ENCODE measurements at regions not wholly inside any gene's neighbourhood (a gene's known extent, or its start where the extent isn't known, plus 50 kb on each side); places are given as distances from the start of the nearest gene placed in this dataset.
"Not testable (repeated sequence)": the region's sequence is repeated elsewhere in the genome, so short reads cannot be mapped to it uniquely, and the experiment has no call there.

- FAIRE-seq = no peak
Observed at GRCh38 chr7:118420888-118421287, 196.4 kb downstream of the ANKRD7 start.

- no peak for FAIRE-seq
Observed at GRCh38 chr7:118429141-118429540, 204.6 kb downstream of the ANKRD7 start.

- FAIRE-seq = no peak
Observed at GRCh38 chr7:118436663-118437062, 212.2 kb downstream of the ANKRD7 start.

GRCh38 chr7:118449030-118449429 is 224.5 kb downstream of the ANKRD7 start:
- FAIRE-seq = not testable (repeated sequence)

GRCh38 chr7:118449797-118450567 is 225.5 kb downstream of the ANKRD7 start:
- FAIRE-seq = no peak

GRCh38 chr7:118452128-118452527 is 227.6 kb downstream of the ANKRD7 start:
- FAIRE-seq = no peak

GRCh38 chr7:118467381-118467780 is 242.9 kb downstream of the ANKRD7 start:
- FAIRE-seq = no peak

GRCh38 chr7:118472581-118472980 is 248.1 kb downstream of the ANKRD7 start:
- FAIRE-seq = no peak

GRCh38 chr7:118473271-118473670 is 248.8 kb downstream of the ANKRD7 start:
- FAIRE-seq = no peak

GRCh38 chr7:118476036-118476435 is 251.5 kb downstream of the ANKRD7 start:
- FAIRE-seq = no peak

- no peak for FAIRE-seq
Observed at GRCh38 chr7:118477036-118477435, 252.5 kb downstream of the ANKRD7 start.

- no peak for FAIRE-seq
Observed at GRCh38 chr7:118478236-118478635, 253.7 kb downstream of the ANKRD7 start.

GRCh38 chr7:118478931-118479330 is 254.4 kb downstream of the ANKRD7 start:
- FAIRE-seq = no peak

GRCh38 chr7:118492466-118492865 is 268.0 kb downstream of the ANKRD7 start:
- no peak for FAIRE-seq

GRCh38 chr7:118496138-118496644 is 271.7 kb downstream of the ANKRD7 start:
- FAIRE-seq = no peak

GRCh38 chr7:118502235-118502634 is 277.7 kb downstream of the ANKRD7 start:
- FAIRE-seq = no peak

- FAIRE-seq = no peak
Observed at GRCh38 chr7:118511146-118511545, 286.6 kb downstream of the ANKRD7 start.

- no peak for FAIRE-seq
Observed at GRCh38 chr7:118517275-118517674, 292.8 kb downstream of the ANKRD7 start.

- FAIRE-seq = no peak
Observed at GRCh38 chr7:118525020-118525419, 300.5 kb downstream of the ANKRD7 start.

GRCh38 chr7:118531566-118531965 is 307.1 kb downstream of the ANKRD7 start:
- FAIRE-seq = no peak

- peak; percentile 44 for FAIRE-seq
Observed at GRCh38 chr7:118559207-118559606, 334.7 kb downstream of the ANKRD7 start.

GRCh38 chr7:118563311-118563710 is 338.8 kb downstream of the ANKRD7 start:
- no peak for FAIRE-seq

GRCh38 chr7:118572604-118573003 is 348.1 kb downstream of the ANKRD7 start:
- FAIRE-seq = no peak

GRCh38 chr7:118573085-118573484 is 348.6 kb downstream of the ANKRD7 start:
- no peak for FAIRE-seq

- no peak for FAIRE-seq
Observed at GRCh38 chr7:118575393-118575948, 351.0 kb downstream of the ANKRD7 start.
